ENCODE measurements at regions not wholly inside any gene's neighbourhood (a gene's known extent, or its start where the extent isn't known, plus 50 kb on each side); places are given as distances from the start of the nearest gene placed in this dataset.
A peak's percentile ranks its signal among the peaks of the same experiment; 100 is the strongest.

DNA sequence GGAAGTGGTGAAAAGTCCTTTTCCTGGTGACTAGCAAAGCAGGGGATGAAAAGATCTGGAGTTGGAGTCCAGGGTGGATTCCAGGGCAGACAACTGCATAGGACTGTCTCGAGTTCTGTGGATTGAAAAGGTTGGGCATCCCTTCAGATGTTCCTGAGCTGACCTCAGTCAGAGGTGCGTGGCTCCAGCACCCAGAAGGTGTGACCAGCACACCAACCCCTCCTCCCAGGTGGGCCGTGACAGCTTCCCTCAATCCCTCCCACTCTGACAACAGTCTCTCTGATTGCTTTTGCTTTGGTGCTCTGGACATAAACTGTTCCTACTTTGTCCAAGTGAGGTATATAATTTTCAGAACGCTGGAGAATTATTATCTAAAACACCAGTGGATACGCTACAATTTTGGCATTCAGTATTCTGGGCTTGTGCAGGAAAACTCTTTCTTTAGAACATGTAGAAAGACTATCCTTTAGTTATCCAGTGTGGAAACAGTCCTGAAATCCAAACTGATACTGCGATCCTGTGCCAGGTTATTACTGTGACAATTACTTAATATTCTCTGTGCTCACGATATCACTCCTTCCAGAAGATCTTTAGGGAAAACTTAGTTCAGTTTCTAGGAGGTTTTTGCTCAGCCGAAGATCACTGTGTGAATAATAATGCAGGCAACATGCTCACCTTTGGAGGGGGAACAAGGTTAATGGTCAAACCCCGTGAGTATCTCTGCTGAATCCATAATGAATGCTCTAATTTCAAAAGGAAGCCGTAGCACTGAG is 87.9 kb downstream of the DAD1 start:
- TF ChIP-seq GATA3 (IDR thresholded peaks at IDR 0.05; ENCODE audit: low read depth, low read length) = no peak
- no peak for TF ChIP-seq GATA2 (IDR thresholded peaks at IDR 0.05; ENCODE audit: low read depth, low read length)

DNA sequence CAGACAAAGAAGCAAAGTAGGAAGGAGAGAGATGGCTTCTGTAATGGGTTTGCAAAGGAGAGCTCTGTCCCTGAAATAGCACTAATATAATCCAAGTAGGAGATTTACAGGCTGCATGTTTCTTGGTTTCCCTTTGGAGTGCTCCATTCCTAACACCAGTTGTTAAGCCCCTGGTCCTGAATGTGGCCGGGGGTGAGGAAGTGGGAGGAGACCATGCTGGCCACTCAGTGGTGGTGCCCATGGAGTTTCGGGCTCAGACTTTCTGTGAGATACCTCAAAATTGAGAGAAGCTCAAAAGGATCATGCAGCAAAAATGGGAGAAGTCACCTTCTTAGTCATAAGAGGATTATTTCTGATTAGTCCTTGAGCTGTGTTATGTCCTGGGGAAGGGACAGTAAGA is 88.5 kb downstream of the DAD1 start:
- TF ChIP-seq GATA3 (IDR thresholded peaks at IDR 0.05; ENCODE audit: low read depth, low read length) (no peak), GATA2 (IDR thresholded peaks at IDR 0.05; ENCODE audit: low read depth, low read length) (no peak)

DNA sequence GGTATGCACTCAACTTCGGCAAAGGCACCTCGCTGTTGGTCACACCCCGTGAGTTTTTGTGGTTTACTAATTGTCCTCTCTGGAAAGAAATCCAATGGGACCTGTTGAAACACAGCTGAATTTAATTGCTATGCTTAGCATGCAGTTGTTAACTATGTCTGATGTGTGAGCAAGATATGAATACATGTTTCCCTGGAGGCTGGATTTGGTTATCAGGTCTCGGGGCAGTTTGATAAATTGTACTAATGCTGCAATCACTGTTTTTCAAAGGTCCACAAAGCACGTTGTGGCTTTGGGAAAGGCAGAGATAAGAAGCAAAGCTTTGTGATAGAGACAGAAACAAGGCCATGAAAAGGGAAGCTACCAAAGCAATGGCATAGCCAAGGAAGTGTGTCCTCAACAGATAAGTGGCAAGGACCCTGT is 91.3 kb downstream of the DAD1 start:
- TF ChIP-seq GATA3 (IDR thresholded peaks at IDR 0.05; ENCODE audit: low read depth, low read length) = no peak
- TF ChIP-seq GATA2 (IDR thresholded peaks at IDR 0.05; ENCODE audit: low read depth, low read length) = no peak

DNA sequence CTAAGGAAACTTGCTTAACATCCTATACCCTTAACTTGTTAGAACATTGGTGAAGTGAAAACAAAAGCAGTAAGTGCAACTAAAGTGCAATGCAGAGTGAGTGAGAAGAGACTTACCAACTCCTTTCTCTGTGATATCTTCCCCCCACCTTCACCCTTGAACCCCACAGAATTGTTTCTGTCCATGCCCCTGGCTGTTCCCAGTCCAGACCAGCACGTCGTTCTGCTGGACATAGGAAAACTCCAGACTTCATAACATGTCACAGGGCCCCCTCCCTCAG is 91.9 kb downstream of the DAD1 start:
- TF ChIP-seq GATA3 (IDR thresholded peaks at IDR 0.05; ENCODE audit: low read depth, low read length) (no peak), GATA2 (IDR thresholded peaks at IDR 0.05; ENCODE audit: low read depth, low read length) (no peak)

DNA sequence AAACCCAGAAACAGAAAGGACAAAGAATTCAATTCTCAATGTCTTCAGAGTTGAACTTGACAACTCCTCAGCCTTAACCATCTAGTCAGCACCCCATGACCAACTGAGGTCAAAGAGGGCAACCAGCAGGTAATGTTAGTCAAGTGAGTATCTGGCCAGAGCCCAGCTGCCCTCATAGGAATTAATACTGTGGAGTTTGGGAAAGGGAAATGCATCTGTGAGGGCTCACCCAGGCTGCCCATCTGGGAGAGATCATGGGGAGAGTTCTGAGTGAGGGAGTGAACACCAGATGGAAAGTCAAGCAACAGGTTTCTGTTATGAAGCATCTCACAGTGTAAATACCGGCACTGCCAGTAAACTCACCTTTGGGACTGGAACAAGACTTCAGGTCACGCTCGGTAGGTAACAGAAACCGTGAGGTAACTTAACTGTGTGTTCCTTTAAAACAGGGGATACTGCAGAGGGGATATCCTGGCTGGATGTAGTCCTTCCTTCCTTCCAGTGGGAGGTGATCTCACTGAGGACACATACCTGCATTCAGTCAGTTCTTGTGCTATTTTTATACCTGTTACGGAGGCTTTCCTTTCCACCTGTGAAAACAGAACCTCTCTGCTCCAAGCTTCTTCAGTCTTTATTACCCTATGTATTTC is 94.4 kb downstream of the DAD1 start:
- TF ChIP-seq GATA3 (IDR thresholded peaks at IDR 0.05; ENCODE audit: low read depth, low read length) (no peak), GATA2 (IDR thresholded peaks at IDR 0.05; ENCODE audit: low read depth, low read length) (no peak)

DNA sequence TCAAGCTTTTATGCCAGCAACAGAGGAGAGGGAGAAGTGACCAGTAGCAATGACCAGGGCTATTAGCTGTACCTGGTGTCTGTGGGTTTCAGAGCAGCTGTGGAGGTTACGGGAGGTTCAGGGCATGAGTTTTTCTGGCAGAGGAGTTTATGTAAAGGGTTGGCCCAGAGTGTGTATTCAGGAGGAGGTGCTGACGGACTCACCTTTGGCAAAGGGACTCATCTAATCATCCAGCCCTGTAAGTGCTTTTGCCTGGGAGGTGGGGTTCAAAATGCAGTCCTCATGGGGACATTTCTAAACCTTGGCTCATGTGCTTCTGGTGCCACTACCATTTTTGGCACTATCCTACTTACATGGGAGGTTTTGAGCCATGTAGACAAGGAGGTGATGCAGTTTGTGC is 95.3 kb downstream of the DAD1 start:
- TF ChIP-seq GATA3 (IDR thresholded peaks at IDR 0.05; ENCODE audit: low read depth, low read length) (no peak), GATA2 (IDR thresholded peaks at IDR 0.05; ENCODE audit: low read depth, low read length) (no peak)

DNA sequence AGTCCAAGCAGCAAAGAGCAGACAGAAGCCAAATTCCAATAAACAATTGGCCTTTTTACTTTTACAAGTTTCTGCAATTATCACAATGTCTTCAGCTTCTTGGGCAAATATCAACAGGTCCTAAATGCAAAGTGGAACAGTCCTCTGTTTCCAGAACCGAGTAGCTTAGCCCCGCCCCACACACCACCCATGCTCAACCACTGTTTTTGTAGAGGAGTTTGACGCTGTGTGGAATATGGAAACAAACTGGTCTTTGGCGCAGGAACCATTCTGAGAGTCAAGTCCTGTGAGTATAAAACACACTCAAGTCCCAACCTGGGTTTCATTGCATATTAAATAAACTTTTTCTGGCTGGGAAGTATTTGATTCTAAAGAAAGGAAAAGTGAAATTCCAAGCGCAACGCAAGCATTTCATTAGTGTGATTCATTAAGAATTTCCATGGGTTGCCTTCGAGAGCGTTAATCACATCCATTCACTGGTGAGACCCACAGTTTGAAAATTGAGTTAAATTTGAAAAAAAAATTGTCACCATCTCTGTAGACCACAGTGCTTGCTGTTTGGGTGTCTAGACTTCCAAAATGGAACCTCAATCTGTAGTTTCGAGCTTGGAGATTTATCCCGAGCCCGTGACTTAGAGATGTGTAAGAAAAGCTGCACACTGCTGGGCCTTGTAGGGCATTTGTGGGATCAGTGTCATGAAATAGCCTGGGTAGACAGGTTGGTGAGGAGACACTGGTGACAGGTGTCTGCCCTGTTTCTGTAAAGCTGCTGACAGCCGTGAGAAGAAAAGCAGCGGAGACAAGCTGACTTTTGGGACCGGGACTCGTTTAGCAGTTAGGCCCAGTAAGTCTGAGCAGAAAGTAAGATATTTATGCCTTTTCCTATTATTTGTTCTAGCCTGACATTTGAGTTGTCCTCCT is 96.1 kb downstream of the DAD1 start:
- no peak for TF ChIP-seq GATA2 (IDR thresholded peaks at IDR 0.05; ENCODE audit: low read depth, low read length)
- no peak for TF ChIP-seq GATA3 (IDR thresholded peaks at IDR 0.05; ENCODE audit: low read depth, low read length)

DNA sequence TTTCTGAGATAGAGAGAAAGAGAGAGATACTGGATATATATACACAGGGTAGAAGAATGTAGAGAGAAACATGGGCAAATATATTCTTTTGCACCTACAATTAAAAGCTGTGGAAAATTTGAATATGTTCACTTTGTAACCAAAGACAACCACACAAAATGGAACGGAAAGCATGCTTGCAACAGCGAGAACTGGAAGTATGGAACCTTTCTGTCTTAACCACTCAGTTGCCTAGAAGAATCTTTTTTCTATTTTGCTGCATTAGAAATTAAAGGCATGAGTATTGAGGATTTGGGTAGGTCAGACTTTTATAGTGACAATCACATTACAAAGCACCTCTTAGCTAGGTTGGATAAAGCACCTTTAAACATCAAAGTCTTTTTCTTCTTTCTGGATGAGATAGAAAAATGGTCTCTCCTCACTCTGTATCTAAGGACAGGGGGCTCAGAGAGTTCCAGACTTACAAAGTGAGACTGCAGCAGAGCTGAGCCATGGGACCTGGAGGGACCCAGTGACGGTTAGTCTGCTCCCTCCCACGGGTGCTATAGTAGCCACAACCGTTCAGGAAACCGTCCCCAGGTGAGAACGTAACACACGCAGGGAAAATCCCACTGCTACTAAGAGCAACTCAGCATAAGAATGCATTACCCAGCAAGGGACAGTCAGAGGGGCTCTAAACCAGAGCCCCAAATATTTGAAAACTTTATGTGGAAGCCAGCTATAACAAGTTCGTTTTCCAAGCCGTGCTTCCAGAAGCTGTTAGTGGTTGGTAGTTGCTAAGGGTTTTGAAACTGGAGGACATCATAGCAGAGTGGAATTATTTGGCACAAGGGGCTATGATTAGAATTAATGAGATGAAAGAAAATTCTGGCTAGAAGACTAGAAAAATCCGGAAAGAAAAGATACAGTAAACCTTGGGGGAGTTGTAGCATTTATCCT is 97.1 kb downstream of the DAD1 start:
- TF ChIP-seq GATA3 (IDR thresholded peaks at IDR 0.05; ENCODE audit: low read depth, low read length) (no peak), GATA2 (IDR thresholded peaks at IDR 0.05; ENCODE audit: low read depth, low read length) (no peak)

DNA sequence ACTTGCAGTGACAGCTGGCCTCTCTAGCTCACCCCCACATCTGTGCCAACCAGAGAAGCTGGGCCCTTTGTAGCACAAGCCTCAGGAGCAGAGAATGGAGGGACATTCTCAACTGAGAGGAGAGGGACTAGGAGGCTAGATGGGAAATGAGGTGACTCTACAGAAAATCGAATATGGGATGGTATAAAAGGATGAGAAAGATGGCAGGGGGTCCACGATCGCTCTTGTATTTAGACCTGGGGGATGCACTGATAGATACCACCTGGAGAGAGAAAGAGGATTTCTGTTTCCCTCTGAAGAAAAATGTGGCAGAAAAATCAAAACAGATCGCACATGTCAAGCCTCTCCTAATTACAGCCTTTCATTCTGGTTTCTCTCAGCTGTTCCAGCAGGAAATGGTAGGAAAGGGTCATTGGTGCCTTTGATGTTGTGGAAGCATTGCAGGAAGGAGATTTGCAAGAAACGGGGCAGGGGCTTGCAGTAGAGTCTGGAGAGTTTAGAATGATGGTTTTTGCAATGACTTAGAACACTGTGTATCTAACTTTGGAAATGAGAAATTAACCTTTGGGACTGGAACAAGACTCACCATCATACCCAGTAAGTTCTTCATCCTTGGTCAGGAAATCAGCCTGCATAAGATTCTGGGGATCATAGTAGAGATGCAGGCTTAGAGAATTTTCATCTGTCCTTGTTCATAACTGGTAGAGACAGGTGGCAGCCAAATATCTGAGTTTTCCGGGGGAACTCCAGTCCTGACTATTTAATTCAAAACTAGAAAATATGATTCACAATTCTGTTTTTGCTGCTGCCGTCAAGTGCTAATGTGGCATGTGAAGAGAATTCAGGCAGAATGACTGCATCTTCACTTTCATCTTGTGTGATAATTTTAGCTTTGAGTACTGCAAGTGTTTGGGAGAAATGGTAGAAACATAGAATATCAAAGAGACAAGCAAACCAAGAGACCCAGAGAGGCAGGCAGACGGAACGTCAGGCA is 98.8 kb downstream of the DAD1 start:
- TF ChIP-seq GATA3 (IDR thresholded peaks at IDR 0.05; ENCODE audit: low read depth, low read length) = no peak
- TF ChIP-seq GATA2 (IDR thresholded peaks at IDR 0.05; ENCODE audit: low read depth, low read length) = no peak

DNA sequence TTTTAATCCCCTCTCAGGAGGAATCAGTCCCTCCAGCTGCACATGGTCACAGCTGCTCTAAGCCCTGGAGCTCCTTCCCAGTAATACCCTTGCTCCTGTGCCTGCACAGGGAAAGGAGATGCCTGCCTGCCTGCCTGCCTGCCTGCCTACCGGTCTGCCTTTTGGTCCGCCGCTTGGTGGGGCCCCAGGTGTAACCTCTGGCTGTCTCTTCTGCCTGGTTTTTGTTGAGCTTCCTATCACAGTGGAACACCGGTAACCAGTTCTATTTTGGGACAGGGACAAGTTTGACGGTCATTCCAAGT is 99.8 kb downstream of the DAD1 start:
- TF ChIP-seq GATA2 (IDR thresholded peaks at IDR 0.05; ENCODE audit: low read depth, low read length) (no peak), GATA3 (IDR thresholded peaks at IDR 0.05; ENCODE audit: low read depth, low read length) (no peak)

DNA sequence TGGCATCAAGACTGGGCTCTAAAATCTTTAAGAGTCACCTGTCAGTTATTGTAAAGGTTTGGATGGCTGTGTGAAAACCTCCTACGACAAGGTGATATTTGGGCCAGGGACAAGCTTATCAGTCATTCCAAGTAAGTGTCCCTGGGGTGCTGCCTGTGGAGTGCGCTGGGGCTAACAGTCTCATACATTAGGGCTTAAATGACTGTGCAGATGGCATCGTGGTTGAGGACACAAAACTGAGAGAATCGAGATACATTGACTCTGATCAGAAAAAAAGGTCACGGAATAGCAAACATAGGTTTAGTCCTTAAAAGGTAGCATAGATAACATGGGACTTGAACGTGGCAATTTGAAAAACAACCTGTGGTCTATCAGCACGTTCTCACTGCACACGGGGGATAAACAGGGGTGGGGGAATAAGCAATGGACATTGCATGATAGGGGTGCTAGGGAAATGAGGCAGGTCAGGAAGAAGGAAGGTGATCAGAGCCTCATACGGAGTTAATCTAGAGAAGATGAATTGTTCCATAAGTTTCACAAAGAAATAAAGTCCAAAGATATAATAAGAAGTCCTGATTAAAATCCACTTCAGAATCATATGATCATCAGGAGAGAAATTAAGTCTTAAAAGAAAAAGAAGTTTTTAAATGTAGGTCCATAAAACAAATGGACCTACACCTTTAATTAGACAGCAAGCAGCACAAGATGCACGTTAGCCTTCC is 100.3 kb downstream of the DAD1 start:
- TF ChIP-seq GATA2 (IDR thresholded peaks at IDR 0.05; ENCODE audit: low read depth, low read length) (no peak), GATA3 (IDR thresholded peaks at IDR 0.05; ENCODE audit: low read depth, low read length) (no peak)

DNA sequence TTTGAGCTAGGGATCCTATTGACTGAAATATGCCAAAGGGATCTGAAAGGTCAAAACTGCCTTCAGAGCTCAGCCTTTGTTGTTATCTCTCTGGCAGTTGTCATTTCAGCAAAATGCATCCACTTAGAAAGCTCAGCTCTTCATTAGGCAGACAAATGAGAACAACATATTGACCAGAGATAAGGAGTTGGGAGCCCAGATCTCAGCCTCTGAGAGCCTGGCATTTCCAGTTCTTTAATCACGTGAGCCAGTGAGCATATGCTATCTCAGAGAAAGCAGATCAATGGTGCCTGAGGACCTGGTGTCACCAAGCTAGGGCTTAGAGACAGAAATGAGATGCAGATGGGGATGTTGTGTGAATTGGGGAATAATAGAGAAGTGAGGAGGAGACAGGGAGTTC is 101.1 kb downstream of the DAD1 start:
- TF ChIP-seq GATA2 (IDR thresholded peaks at IDR 0.05; ENCODE audit: low read depth, low read length) (peak; percentile 65), GATA3 (IDR thresholded peaks at IDR 0.05; ENCODE audit: low read depth, low read length) (no peak)
